ENCODE measurements at regions not wholly inside any gene's neighbourhood (a gene's known extent, or its start where the extent isn't known, plus 50 kb on each side); places are given as distances from the start of the nearest gene placed in this dataset.
A peak's percentile ranks its signal among the peaks of the same experiment; 100 is the strongest.

- Mint-ChIP-seq H3K4me3 (no peak overlapping the region), H3K4me1 (no peaks in the 10 kb centered on the region), H3K36me3 (ENCODE audit: low read depth) (no peaks in the 10 kb centered on the region), H3K9me3 (peaks cover 13% of the 10 kb centered on the region), H3K27ac (peak overlapping the region; percentile 26), H3K27me3 (no peaks in the 10 kb centered on the region)
- CTCF ChIA-PET: no interaction called here
- POLR2A ChIA-PET: no interaction called here
- DNase-seq: no peak
Measured at GRCh38 chr12:85679296-85679695, 156.9 kb downstream of the RASSF9 start.

- Mint-ChIP-seq H3K27me3 (no peaks in the 10 kb centered on the region), H3K4me1 (no peaks in the 10 kb centered on the region), H3K9me3 (peaks cover 10% of the 10 kb centered on the region), H3K27ac (no peak overlapping the region), H3K4me3 (no peak overlapping the region), H3K36me3 (ENCODE audit: low read depth) (no peaks in the 10 kb centered on the region)
- POLR2A ChIA-PET: no interaction called here
- DNase-seq: no peak
- CTCF ChIA-PET: no interaction called here
Measured at GRCh38 chr12:85680881-85681280, 155.3 kb downstream of the RASSF9 start.

GRCh38 chr12:85681333-85681732 lies 154.9 kb downstream of the RASSF9 start:
- Mint-ChIP-seq H3K27me3 (no peaks in the 10 kb centered on the region), H3K27ac (no peak overlapping the region), H3K9me3 (peaks cover 10% of the 10 kb centered on the region), H3K36me3 (ENCODE audit: low read depth) (no peaks in the 10 kb centered on the region), H3K4me1 (no peaks in the 10 kb centered on the region), H3K4me3 (no peak overlapping the region)
- ChIA-PET POLR2A (no interaction called here), CTCF (no interaction called here)
- no peak for DNase-seq

GRCh38 chr12:85683051-85683450 lies 153.2 kb downstream of the RASSF9 start:
- Mint-ChIP-seq H3K4me3 (no peak overlapping the region), H3K27ac (no peak overlapping the region), H3K27me3 (no peaks in the 10 kb centered on the region), H3K4me1 (no peaks in the 10 kb centered on the region), H3K9me3 (peaks cover 10% of the 10 kb centered on the region), H3K36me3 (ENCODE audit: low read depth) (no peaks in the 10 kb centered on the region)
- ChIA-PET CTCF (no interaction called here), POLR2A (no interaction called here)
- DNase-seq: no peak

- H3K27ac Mint-ChIP-seq: no peak overlapping the region
- H3K27me3 Mint-ChIP-seq: no peaks in the 10 kb centered on the region
- DNase-seq: no peak
- no peak overlapping the region for H3K4me3 Mint-ChIP-seq
- ChIA-PET CTCF (no interaction called here), POLR2A (no interaction called here)
- H3K9me3 Mint-ChIP-seq: peaks cover 4% of the 10 kb centered on the region
- no peaks in the 10 kb centered on the region for H3K36me3 Mint-ChIP-seq (ENCODE audit: low read depth)
- no peaks in the 10 kb centered on the region for H3K4me1 Mint-ChIP-seq
Measured at GRCh38 chr12:85688837-85689236, 147.4 kb downstream of the RASSF9 start.

DNA sequence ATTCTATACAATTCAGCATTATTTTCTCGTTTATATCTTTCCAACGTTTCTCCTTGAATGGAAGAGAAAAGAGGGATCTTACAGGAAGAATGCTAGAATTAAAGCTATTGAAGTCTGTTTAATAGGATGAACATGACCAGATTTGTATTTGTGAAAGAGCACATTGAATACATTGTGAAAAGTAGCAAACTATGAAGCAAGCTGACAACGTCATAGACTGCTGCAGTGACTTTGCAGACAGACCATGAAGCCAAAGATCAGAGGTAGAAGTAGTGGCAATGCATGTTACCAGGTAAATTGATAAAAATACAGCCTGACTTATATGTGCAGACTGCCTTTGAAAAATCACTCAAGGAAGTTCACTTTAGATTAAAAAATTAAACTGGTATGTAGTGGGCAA lies 146.1 kb downstream of the RASSF9 start:
- POLR2A ChIA-PET: no interaction called here
- Mint-ChIP-seq H3K9me3 (peaks cover 4% of the 10 kb centered on the region), H3K4me1 (no peaks in the 10 kb centered on the region), H3K36me3 (ENCODE audit: low read depth) (no peaks in the 10 kb centered on the region), H3K27me3 (no peaks in the 10 kb centered on the region), H3K4me3 (no peak overlapping the region), H3K27ac (no peak overlapping the region)
- DNase-seq: no peak
- CTCF ChIA-PET: no interaction called here

DNA sequence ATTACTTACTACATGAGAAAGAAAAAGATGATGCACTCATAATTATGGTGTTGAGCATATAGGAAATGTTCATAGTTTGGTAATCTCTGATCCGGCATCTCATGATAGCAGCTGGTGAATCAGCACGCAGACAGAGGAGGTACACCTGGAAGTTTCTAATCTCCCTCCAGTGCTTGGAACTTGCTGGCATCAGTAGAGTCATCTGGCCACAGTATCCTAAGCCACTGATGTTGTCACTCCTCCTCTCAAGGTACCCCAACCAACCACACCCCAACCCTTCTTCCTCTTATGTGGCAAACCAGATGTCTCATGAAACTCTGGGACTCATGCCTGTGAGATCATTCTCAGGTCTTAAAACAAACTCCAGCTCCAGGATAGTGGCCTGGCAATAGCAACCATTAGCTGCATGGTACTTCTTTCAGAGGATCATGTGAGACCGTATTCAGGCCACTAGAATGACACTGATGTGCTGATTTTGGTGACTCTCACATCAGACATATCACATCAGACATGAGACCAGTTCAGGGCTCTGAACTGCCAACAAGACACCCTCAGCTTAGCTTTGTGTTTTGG lies 143.0 kb downstream of the RASSF9 start:
- Mint-ChIP-seq H3K4me1 (no peaks in the 10 kb centered on the region), H3K36me3 (ENCODE audit: low read depth) (no peaks in the 10 kb centered on the region), H3K27me3 (no peaks in the 10 kb centered on the region), H3K9me3 (peaks cover 4% of the 10 kb centered on the region), H3K27ac (no peak overlapping the region), H3K4me3 (no peak overlapping the region)
- ChIA-PET POLR2A (no interaction called here), CTCF (no interaction called here)
- DNase-seq: no peak

- ChIA-PET POLR2A (no interaction called here), CTCF (no interaction called here)
- Mint-ChIP-seq H3K27ac (no peak overlapping the region), H3K27me3 (no peaks in the 10 kb centered on the region), H3K9me3 (peaks cover 4% of the 10 kb centered on the region), H3K4me3 (no peak overlapping the region), H3K4me1 (no peaks in the 10 kb centered on the region), H3K36me3 (ENCODE audit: low read depth) (no peaks in the 10 kb centered on the region)
- DNase-seq: no peak
Measured at GRCh38 chr12:85695097-85695715, 141.0 kb downstream of the RASSF9 start.

- H3K36me3 Mint-ChIP-seq (ENCODE audit: low read depth): no peaks in the 10 kb centered on the region
- no peak overlapping the region for H3K4me3 Mint-ChIP-seq
- ChIA-PET POLR2A (no interaction called here), CTCF (no interaction called here)
- H3K27ac Mint-ChIP-seq: no peak overlapping the region
- no peaks in the 10 kb centered on the region for H3K4me1 Mint-ChIP-seq
- H3K27me3 Mint-ChIP-seq: no peaks in the 10 kb centered on the region
- peaks cover 6% of the 10 kb centered on the region for H3K9me3 Mint-ChIP-seq
- DNase-seq: no peak
Measured at GRCh38 chr12:85697003-85697402, 139.2 kb downstream of the RASSF9 start.

- no peaks in the 10 kb centered on the region for H3K36me3 Mint-ChIP-seq (ENCODE audit: low read depth)
- no peak overlapping the region for H3K4me3 Mint-ChIP-seq
- no peaks in the 10 kb centered on the region for H3K4me1 Mint-ChIP-seq
- H3K9me3 Mint-ChIP-seq: peaks cover 2% of the 10 kb centered on the region
- ChIA-PET POLR2A (no interaction called here), CTCF (no interaction called here)
- DNase-seq: no peak
- no peak overlapping the region for H3K27ac Mint-ChIP-seq
- H3K27me3 Mint-ChIP-seq: no peaks in the 10 kb centered on the region
Measured at GRCh38 chr12:85698937-85699336, 137.3 kb downstream of the RASSF9 start.

DNA sequence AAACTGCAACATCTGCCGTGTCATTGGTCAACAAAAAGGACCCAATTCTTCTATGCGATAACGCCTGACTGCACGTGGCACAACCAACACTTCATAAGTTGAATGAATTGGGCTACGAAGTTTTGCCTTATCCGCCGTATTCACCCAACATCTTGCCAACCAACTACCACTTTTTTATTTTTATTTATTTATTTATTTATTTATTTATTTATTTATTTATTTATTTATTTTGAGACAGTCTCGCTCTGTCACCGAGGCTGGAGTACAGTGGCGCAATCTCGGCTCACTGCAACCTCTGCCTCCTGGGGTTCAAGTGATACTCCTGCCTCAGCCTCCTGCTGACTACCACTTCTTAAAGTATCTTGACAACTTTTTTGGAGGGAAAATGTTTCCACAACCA lies 127.4 kb downstream of the RASSF9 start:
- no peaks in the 10 kb centered on the region for H3K27me3 Mint-ChIP-seq

DNA sequence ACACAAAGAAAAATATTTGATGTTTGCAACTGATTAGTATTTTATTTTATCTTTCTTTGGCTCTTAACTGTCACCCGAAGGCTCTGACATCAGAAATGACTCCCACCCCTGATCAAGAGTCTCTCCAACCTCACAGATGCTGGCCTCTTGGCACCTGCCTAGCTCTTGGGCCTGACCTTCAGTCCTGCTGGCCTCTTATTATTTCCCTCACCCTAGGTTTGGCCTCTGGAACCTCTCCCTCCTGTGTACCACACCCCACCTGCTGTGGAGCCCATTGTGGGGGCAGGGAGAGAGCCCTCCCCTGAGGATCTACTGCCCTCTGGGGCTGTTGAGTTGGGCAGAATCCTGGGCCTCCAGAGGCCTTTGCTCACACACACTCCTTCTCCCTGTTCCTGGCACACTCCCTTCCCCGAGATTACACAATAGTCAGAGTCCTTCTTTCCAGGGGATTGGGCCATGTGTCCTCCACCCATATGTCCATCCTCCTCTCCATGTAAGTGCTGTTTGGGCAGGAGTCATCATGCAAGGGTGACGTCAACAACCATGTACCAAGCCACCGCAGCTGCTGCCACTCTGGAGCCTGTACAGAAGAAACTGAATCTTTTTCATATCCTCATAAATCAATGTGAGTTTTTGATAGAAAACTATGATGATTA lies 124.3 kb downstream of the RASSF9 start:
- Mint-ChIP-seq H3K27me3 (no peaks in the 10 kb centered on the region), H3K27ac (no peak overlapping the region), H3K36me3 (ENCODE audit: low read depth) (no peaks in the 10 kb centered on the region), H3K4me1 (no peaks in the 10 kb centered on the region), H3K9me3 (peaks cover 11% of the 10 kb centered on the region), H3K4me3 (no peak overlapping the region)
- no peak for DNase-seq
- ChIA-PET CTCF (no interaction called here), POLR2A (no interaction called here)

More for the DNA sequence above, 127.4 kb downstream of the RASSF9 start:
- no peaks in the 10 kb centered on the region for H3K36me3 Mint-ChIP-seq (ENCODE audit: low read depth)
- no peak overlapping the region for H3K4me3 Mint-ChIP-seq
- no peak overlapping the region for H3K27ac Mint-ChIP-seq
- H3K9me3 Mint-ChIP-seq: peaks cover 6% of the 10 kb centered on the region
- ChIA-PET CTCF (no interaction called here), POLR2A (no interaction called here)
- no peak for DNase-seq
- H3K4me1 Mint-ChIP-seq: no peaks in the 10 kb centered on the region

- DNase-seq: no peak
- Mint-ChIP-seq H3K9me3 (peaks cover 11% of the 10 kb centered on the region), H3K4me1 (no peaks in the 10 kb centered on the region), H3K4me3 (no peak overlapping the region), H3K36me3 (ENCODE audit: low read depth) (no peaks in the 10 kb centered on the region), H3K27ac (no peak overlapping the region), H3K27me3 (no peaks in the 10 kb centered on the region)
- ChIA-PET CTCF (no interaction called here), POLR2A (no interaction called here)
Measured at GRCh38 chr12:85713373-85713772, 122.8 kb downstream of the RASSF9 start.

- ChIA-PET CTCF (no interaction called here), POLR2A (no interaction called here)
- H3K36me3 Mint-ChIP-seq (ENCODE audit: low read depth): no peaks in the 10 kb centered on the region
- H3K27ac Mint-ChIP-seq: no peak overlapping the region
- no peak overlapping the region for H3K4me3 Mint-ChIP-seq
- DNase-seq: no peak
- H3K27me3 Mint-ChIP-seq: no peaks in the 10 kb centered on the region
- peaks cover 14% of the 10 kb centered on the region for H3K9me3 Mint-ChIP-seq
- no peaks in the 10 kb centered on the region for H3K4me1 Mint-ChIP-seq
Measured at GRCh38 chr12:85714425-85714824, 121.8 kb downstream of the RASSF9 start.

Data from activated CD4-positive, alpha-beta memory T cell treated with anti-CD3 and anti-CD28 coated beads, Interleukin-2, amount 10 ng/mL, durations not matched to agents 7 days and 5 days (primary cell).